Mammary epithelial cell (primary cell): ENCODE measurements at regions not wholly inside any gene's neighbourhood (a gene's known extent, or its start where the extent isn't known, plus 50 kb on each side); places are given as distances from the start of the nearest gene placed in this dataset.

Source experiments
- CTCF ChIP-seq, 2 donors: IDR thresholded peaks in 1 of 2; conservative IDR thresholded peaks in 1 of 2; 2 replicates each; pipeline ENCODE4 v1.5.1; 2011 to 2012; ENCODE audit warnings: inconsistent platforms in 2 of 2, low read length in 2 of 2, mild to moderate bottlenecking in 2 of 2, control low read depth in 1 of 2, low read depth in 1 of 2; ENCODE audit not compliant: insufficient read depth in 1 of 2; ENCODE audit errors: extremely low read depth in 1 of 2
- EZH2 ChIP-seq: IDR thresholded peaks from 2 replicates; pipeline ENCODE4 v1.6.1; 2012; ENCODE audit warnings: low read length, inconsistent platforms, borderline replicate concordance

DNA sequence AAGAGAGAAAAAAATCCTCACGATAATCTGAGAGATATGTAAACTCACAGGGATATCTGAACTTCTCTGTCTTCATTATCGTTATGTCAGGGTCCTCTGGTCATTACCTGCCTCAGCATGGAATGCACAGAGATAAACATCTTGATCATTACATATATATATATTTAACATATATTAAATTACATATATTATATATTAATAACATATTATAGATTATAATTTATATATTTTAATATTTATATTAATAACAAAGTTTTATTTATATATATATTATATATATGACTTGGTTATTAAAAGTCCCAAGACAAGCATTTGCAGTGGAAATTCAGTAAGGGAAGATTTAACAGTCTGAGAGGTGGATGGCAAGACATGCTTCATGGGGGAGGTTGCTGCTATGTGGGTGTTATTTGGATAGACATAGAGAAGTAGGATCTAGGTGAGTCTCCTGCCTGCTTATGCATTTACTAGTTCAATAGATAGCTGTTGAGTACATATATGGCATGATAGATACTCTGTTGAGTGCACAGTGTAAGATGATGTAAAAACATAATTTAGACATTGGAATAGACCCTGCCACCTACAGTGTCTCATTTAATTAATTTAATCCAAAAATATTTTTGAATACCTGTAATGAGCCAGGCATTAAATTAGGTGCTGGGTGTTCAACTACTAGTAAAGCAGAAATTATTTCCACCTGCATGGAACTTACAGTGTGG, 255.2 kb downstream of the RAD51AP2 start:
- TF ChIP-seq CTCF (conservative IDR thresholded peaks at IDR 0.05 in 1 of 2, IDR thresholded peaks at IDR 0.05 in 1 of 2; ENCODE audit: extremely low read depth in 1 of 2, insufficient read depth in 1 of 2, low read depth in 1 of 2, low read length in 2 of 2) (no peak), EZH2 (no peak)
